ENCODE measurements at regions not wholly inside any gene's neighbourhood (a gene's known extent, or its start where the extent isn't known, plus 50 kb on each side); places are given as distances from the start of the nearest gene placed in this dataset.

DNA sequence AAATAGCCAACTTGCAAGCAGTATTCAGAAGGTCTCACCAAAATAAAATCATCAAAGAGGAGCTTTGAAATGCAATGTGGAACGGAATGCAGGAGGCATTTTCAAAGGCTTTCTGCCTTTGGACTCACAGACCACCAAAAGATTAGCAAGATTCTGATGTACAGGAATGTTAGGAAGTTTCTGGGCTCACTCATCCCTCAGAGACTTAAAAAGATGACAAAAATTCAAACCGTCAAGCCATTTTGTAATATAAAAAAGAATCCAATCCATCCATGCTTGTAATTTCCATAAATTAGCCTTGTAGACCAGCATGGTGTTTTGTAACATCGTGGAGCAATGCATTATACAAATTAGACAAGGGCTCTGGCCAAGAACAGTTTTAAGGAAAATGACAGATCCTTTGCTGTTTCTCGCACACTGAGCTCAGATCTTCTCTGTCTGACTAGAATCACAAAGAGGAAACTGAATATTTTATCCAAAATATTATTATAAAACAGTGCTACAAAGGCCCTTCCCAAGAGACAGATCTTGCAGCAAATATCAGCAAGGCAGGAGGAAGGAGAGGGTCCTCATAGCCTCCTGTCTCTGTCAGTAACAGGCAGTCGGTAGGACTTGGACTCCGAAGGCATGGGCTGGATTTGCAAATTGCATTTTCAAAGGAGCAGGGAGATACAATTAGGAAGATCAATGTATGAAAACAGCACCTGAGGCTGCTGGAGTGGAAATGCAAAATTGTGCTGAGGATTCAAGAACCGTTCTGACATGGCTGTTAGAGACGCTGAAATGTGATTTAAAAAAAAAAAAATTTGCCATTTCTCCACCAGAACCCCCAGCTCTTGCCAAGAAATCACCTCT, 57.4 kb upstream of the NRP1 start:
- Histone ChIP-seq H4K8ac (ENCODE audit: extremely low read depth, insufficient read depth, low read length) (no peak overlapping the region), H4K20me1 (replicated peaks in 1 of 2; ENCODE audit: control insufficient read depth in 1 of 2, insufficient read depth in 2 of 2, low read length in 2 of 2) (no peaks in the 10 kb centered on the region), H2BK20ac (ENCODE audit: low read length) (no peak overlapping the region), H3K4me3 (ENCODE audit: extremely low read depth in 1 of 4, insufficient read depth in 2 of 4, low read depth in 3 of 4, low read length in 4 of 4) (no peak overlapping the region), H4K91ac (replicated peaks; ENCODE audit: insufficient read length, low read length) (no peak overlapping the region), H3K9ac (replicated peaks in 1 of 4; ENCODE audit: extremely low read depth in 1 of 4, low read depth in 3 of 4, low read length in 3 of 4) (no peak overlapping the region), H3K4ac (replicated peaks; ENCODE audit: insufficient read length, low read depth, low read length) (no peak overlapping the region), H2AFZ (ENCODE audit: low read length) (no peak overlapping the region), H3K9me3 (ENCODE audit: insufficient read depth in 2 of 2, low read depth in 1 of 2, low read length in 1 of 2) (peaks cover 3 to 4% of the 10 kb centered on the region in 2 experiments; a peak in 1 of 4 replicates), H3K23me2 (ENCODE audit: low read depth, low read length) (no peaks in the 10 kb centered on the region), H3K4me2 (ENCODE audit: insufficient read depth in 1 of 2, low read depth in 2 of 2, low read length in 2 of 2) (no peak overlapping the region), H3K4me1 (replicated peaks in 1 of 4; ENCODE audit: control insufficient read depth in 3 of 4, insufficient read depth in 4 of 4, low read length in 3 of 4) (peaks cover 0 to 3% (median 0%) of the 10 kb centered on the region in 4 experiments; a peak in 1 of 7 replicates), H2BK15ac (ENCODE audit: low read length) (no peak overlapping the region), H3K18ac (ENCODE audit: extremely low read depth, low read length) (no peak overlapping the region), H3K36me3 (ENCODE audit: control insufficient read depth in 2 of 4, insufficient read depth in 4 of 4, low read length in 3 of 4) (no peaks in the 10 kb centered on the region), H3K14ac (ENCODE audit: insufficient read length) (no peak overlapping the region), H3K79me2 (ENCODE audit: control insufficient read depth in 1 of 2, insufficient read depth in 2 of 2, low read length in 2 of 2) (no peaks in the 10 kb centered on the region), H3K79me1 (ENCODE audit: low read depth, low read length) (no peaks in the 10 kb centered on the region), H3K27me3 (replicated peaks in 1 of 4; ENCODE audit: control insufficient read depth in 3 of 4, extremely low read depth in 1 of 4, insufficient read depth in 3 of 4, low read length in 3 of 4) (no peaks in the 10 kb centered on the region), H2AK5ac (ENCODE audit: low read depth, low read length) (no peak overlapping the region), H2BK12ac (ENCODE audit: low read depth, low read length) (no peak overlapping the region), H3K56ac (replicated peaks; ENCODE audit: insufficient read length, low read depth, low read length) (no peak overlapping the region), H3K27ac (ENCODE audit: low read depth, low read length) (no peak overlapping the region), H2BK120ac (replicated peaks; ENCODE audit: low read depth, low read length) (no peak overlapping the region), H3K23ac (ENCODE audit: insufficient read length) (no peak overlapping the region), H2BK5ac (ENCODE audit: low read depth, low read length) (no peak overlapping the region), H4K5ac (ENCODE audit: insufficient read length, low read depth, low read length) (no peak overlapping the region)
- FAIRE-seq: no peak
- 90% methylated on average over 8 of the region's 8 CpGs; no CpG with 5 or more reads in 1 of the 2 experiments for whole genome bisulfite sequencing, 2 experiments (ENCODE audit: extremely low coverage in 1 of 2, insufficient coverage in 1 of 2, insufficient read length in 1 of 2, insufficient replicate concordance in 2 of 2, low coverage in 1 of 2, low lambda C conversion rate in 2 of 2, missing lambda C conversion rate in 1 of 2)
- CTCF ChIA-PET (ENCODE audit: partially characterized antibody): interaction anchor here (1.1 kb wide), 1 partner anchor 11 kb away, joined by 3 read pairs; no protein-coding TSS in a partner anchor
- POLR2A ChIA-PET (ENCODE audit: partially characterized antibody): interaction anchor here (0.6 kb wide), 1 partner anchor 1019 kb away, joined by 4 read pairs; no protein-coding TSS in a partner anchor
- DNase-seq (ENCODE audit: low read depth in 1 of 2, low spot score in 2 of 2): no peak
- no peak for TF ChIP-seq SIX5 (IDR thresholded peaks at IDR 0.05; ENCODE audit: low read depth, low read length)
- TF ChIP-seq SUZ12 (IDR thresholded peaks at IDR 0.05; ENCODE audit: low read length): no peak
- no peak for TF ChIP-seq TAF7 (optimal IDR thresholded peaks at IDR 0.05; ENCODE audit: borderline replicate concordance, low read depth, low read length)
- TF ChIP-seq ZNF274 (IDR thresholded peaks at IDR 0.05; ENCODE audit: borderline replicate concordance, extremely low read depth, low read length): no peak
- no peak for TF ChIP-seq BCL11A (IDR thresholded peaks at IDR 0.05; ENCODE audit: low read depth in 2 of 2, low read length in 2 of 2)
- TF ChIP-seq BRCA1 (IDR thresholded peaks at IDR 0.05; ENCODE audit: low read depth, low read length): no peak
- no peak for TF ChIP-seq CEBPB (IDR thresholded peaks at IDR 0.05; ENCODE audit: low read depth, low read length)
- no peak for TF ChIP-seq ASH2L (IDR thresholded peaks at IDR 0.05; ENCODE audit: low read length)
- no peak for TF ChIP-seq JUN (IDR thresholded peaks at IDR 0.05; ENCODE audit: low read depth, low read length)
- no peak for TF ChIP-seq CBX5 (IDR thresholded peaks at IDR 0.05; ENCODE audit: low read depth, low read length)
- no peak for TF ChIP-seq PHF8 (conservative IDR thresholded peaks at IDR 0.05; ENCODE audit: low read depth, low read length)
- TF ChIP-seq TAF1 (IDR thresholded peaks at IDR 0.05; ENCODE audit: low read depth, low read length): no peak
- TF ChIP-seq CHD1 (IDR thresholded peaks at IDR 0.05; ENCODE audit: low read depth, low read length): no peak
- no peak for TF ChIP-seq CREB1 (IDR thresholded peaks at IDR 0.05)

Data from H1 (cell line).